HG03139 (cell line): ENCODE measurements at regions not wholly inside any gene's neighbourhood (a gene's known extent, or its start where the extent isn't known, plus 50 kb on each side); places are given as distances from the start of the nearest gene placed in this dataset.
A peak's percentile ranks its signal among the peaks of the same experiment; 100 is the strongest.

Source experiments
- ATAC-seq: cut with Tn5 transposase; IDR thresholded peaks from one replicate; pipeline ENCODE4 v1.9.1; 2021; ENCODE audit not compliant: unreplicated experiment

DNA sequence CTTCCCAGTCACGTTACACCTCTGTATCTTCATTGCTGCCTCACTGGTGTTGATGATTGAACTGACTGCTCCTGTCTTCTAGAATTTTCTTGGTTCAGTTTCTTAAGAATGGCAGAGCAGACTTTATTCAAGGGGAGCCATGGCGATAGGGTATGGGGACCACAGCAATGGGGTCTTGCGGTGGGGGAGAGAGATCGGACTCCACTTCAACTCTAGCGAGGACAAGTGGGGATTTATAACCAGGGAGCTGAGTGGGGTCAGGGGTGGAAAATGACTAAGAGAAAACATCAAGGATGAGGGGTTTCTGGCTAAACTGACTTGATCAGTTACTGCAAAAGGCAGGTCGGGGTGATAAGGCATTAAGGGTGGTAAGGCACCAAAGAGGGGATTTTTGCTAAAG lies 156.4 kb downstream of the CD83 start:
- ATAC-seq: no peak

DNA sequence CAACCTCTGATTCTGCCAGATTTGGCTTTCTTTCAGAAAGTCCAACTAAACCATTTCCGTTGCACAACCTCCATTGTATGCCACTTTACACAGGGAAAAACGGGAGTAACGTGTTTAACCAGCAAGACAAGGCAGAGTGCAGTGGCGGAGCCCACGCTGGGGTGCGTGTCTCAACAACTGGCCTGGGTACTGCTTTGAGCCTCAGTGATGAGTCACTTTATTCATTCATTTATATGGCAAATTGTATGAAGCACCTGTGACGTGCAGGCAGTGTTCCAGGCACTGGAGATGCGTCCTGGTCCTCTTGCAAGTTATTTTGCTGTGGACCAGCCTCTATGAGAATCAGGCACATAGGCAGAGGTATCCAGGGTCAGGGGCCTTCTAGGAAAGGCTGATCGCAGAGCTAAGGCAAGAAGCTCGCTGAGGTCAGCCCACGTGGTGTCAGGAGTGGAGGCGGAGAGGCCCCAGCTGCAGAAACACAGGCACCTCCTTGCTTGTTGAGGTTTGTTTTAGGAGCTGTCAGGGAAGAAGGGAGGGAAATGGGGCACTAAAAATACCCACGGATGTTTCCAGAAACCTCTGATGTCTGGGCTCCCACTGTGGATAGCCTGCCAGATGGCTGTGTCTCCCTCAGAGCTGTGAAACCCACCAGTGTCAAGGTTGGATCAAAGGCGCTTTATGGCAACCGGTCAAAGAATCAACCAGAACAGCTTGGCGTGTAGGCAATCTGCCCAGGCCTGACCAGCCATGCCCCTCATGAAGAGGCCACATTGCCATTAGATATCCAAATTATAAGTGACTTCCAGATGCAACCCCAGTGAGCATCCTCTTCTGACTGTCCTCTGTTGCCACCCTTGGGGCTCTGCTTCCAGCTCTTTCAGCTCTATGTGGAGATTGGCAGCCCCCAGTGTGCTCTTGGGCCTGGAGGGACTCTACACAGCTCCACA lies 157.2 kb downstream of the CD83 start:
- ATAC-seq: no peak

DNA sequence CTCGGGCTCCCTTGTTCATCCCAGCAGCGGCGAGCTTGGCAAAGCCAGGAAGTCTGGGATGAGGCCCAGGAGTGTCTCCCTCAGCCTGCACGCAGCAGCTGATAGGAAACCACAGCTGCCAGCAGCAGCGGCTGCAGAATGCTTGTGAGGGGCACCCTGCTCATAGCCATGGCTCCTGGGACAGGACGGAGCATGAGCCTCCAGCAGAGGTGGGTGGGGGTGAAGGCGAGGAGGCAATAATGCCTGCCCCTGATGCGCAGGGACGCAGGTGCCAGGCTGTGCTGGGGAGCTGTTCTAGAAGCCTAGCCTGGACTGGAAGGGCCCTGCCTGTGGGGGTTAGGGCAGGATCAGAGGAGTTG lies 157.9 kb downstream of the CD83 start:
- no peak for ATAC-seq

DNA sequence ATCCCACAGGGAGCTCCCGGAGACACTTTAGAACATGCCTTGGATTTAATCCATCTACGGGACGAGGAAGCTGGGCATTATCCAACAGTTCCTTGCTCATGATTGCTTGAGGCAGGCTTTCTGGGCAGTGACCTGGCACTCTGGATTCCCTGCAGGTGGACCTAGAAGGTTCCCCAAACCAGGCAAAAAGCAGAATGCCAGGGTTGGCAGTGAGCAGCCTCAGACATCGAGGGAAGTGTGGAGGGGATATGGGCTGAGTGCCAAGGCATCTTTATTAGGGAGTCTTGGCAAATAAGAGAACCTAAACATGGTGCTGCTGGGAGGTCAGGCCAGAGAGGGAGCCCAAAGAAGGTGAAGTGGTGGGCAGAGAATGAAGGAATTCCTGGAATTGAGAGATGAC lies 158.5 kb downstream of the CD83 start:
- ATAC-seq: no peak

GRCh38 chr6:14276667-14277404 lies 159.3 kb downstream of the CD83 start:
- ATAC-seq: peak; percentile 71

DNA sequence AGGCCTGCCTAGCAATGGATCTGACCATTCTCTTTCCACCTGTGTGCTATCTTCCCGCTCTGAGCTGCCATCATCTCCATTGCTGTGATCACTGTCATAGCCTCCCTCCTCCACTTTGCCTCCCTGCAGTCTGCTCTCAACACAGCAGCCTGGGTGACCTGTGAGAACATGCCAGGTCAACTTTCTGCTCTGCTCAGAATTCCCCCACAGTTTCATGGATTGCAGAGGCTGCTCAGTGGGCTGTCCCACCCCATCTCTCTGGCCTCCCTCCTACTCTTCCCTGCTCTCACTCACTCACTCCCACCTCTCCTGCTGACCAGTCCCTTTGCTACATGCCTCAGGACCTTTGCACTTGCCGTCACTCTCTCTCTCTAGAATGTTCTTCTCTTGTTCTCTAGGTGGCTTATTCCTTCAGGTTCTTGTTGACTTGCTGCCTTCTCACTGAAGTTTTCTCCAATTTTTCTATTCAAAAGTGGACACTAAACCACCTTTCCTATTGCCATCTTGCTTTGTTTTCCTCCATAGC lies 159.9 kb downstream of the CD83 start:
- peak; percentile 28 for ATAC-seq

DNA sequence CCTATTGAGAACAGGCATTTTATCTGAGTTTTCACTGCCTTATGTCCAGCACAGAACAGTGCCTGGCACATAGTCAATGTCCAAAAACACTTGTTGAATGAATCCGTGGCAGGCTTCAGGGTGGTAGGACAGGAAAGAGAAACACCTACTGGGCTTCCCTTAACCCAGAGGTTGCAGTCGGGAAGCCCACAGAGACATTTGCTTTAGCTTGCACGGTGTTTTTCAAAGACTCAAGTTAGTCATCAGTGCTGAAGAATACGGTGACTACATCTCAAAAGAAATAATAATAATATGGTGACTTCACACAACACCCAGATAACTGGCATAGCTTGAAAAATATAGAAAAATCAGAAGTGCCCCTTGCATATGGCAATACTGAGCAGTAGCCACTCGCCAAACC lies 160.4 kb downstream of the CD83 start:
- no peak for ATAC-seq

DNA sequence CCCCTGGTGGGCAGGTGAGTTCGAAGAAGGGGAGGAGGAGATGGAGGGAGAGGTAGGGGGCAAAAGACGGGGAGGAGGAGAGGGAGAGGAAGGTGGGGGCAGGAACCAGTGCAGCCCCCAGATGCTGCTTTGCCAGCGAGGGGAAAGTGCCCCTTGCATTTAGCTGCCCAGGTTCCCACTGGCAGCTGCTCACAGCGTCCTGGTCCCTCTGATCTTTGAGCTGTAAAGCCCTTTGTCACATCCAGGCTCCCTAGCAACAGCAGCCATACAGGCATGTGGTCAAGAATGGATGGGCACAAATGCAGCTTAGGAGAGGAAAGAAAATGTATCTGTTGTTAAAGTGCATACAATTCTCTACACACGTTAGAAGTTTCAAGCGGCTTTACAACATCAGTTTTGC lies 160.9 kb downstream of the CD83 start:
- no peak for ATAC-seq

GRCh38 chr6:14280006-14280510 lies 162.5 kb downstream of the CD83 start:
- no peak for ATAC-seq

- ATAC-seq: no peak
Observed at GRCh38 chr6:14280766-14281293, 163.3 kb downstream of the CD83 start.

- no peak for ATAC-seq
Observed at GRCh38 chr6:14281811-14282660, 164.5 kb downstream of the CD83 start.

- ATAC-seq: no peak
Observed at GRCh38 chr6:14282854-14283505, 165.4 kb downstream of the CD83 start.

- ATAC-seq: no peak
Observed at GRCh38 chr6:14283600-14284235, 166.1 kb downstream of the CD83 start.

- no peak for ATAC-seq
Observed at GRCh38 chr6:14284969-14285590, 167.5 kb downstream of the CD83 start.

DNA sequence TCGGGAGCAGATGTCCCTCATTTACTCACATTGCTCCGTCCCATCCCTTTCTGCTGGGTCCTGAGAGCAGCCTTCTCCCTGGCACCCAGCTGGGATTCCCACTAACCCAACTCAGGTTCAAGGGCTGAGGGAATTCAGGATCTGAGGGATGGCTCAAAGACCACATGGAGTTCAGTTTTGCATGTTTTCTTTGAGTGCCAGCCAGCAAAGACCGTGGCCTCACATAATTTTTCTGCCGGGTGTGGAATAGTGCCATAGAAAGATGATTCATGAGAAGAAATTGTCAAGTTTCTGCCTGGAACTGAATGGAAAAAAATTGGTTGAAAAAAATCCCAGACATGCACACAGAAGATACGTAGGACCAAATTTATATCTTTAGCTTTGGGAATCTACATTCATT lies 168.6 kb downstream of the CD83 start:
- no peak for ATAC-seq

- ATAC-seq: no peak
Observed at GRCh38 chr6:14286634-14287428, 169.3 kb downstream of the CD83 start.

GRCh38 chr6:14287707-14288106 lies 170.1 kb downstream of the CD83 start:
- ATAC-seq: no peak

- no peak for ATAC-seq
Observed at GRCh38 chr6:14288910-14289309, 171.3 kb downstream of the CD83 start.
